GM18907 (cell line): ENCODE measurements at regions not wholly inside any gene's neighbourhood (a gene's known extent, or its start where the extent isn't known, plus 50 kb on each side); places are given as distances from the start of the nearest gene placed in this dataset.

Source experiments
- ATAC-seq: cut with Tn5 transposase; IDR thresholded peaks from one replicate; pipeline ENCODE4 v1.9.1; 2021; ENCODE audit warnings: mild to moderate bottlenecking, moderate library complexity; ENCODE audit not compliant: unreplicated experiment

GRCh38 chr5:62001640-62002039, 304.4 kb upstream of the KIF2A start:
- no peak for ATAC-seq

GRCh38 chr5:62002436-62002835, 303.6 kb upstream of the KIF2A start:
- ATAC-seq, result no peak

GRCh38 chr5:62005551-62005950, 300.5 kb upstream of the KIF2A start:
- no peak for ATAC-seq

GRCh38 chr5:62007457-62007856, 298.5 kb upstream of the KIF2A start:
- ATAC-seq, result no peak

- no peak for ATAC-seq
These were observed 294.8 kb upstream of the KIF2A start for GRCh38 chr5:62011089-62011664.

GRCh38 chr5:62017092-62017491, 288.9 kb upstream of the KIF2A start:
- ATAC-seq, result no peak

GRCh38 chr5:62029303-62029702, 276.7 kb upstream of the KIF2A start:
- no peak for ATAC-seq

GRCh38 chr5:62030326-62030725, 275.7 kb upstream of the KIF2A start:
- ATAC-seq, result no peak

GRCh38 chr5:62038024-62038423, 268.0 kb upstream of the KIF2A start:
- ATAC-seq, result no peak

GRCh38 chr5:62041156-62041756, 264.8 kb upstream of the KIF2A start:
- ATAC-seq, result no peak

GRCh38 chr5:62042007-62042406, 264.0 kb upstream of the KIF2A start:
- ATAC-seq, result no peak

GRCh38 chr5:62043289-62044280, 262.4 kb upstream of the KIF2A start:
- ATAC-seq, result no peak

- ATAC-seq, result no peak
These were observed 261.0 kb upstream of the KIF2A start for GRCh38 chr5:62044989-62045388.

GRCh38 chr5:62046191-62046590, 259.8 kb upstream of the KIF2A start:
- no peak for ATAC-seq

GRCh38 chr5:62051747-62052146, 254.3 kb upstream of the KIF2A start:
- ATAC-seq, result no peak

- ATAC-seq, result no peak
These were observed 246.0 kb upstream of the KIF2A start for GRCh38 chr5:62059960-62060359.

GRCh38 chr5:62065050-62065449, 241.0 kb upstream of the KIF2A start:
- no peak for ATAC-seq

- no peak for ATAC-seq
These were observed 239.2 kb upstream of the KIF2A start for GRCh38 chr5:62066761-62067277.

- ATAC-seq, result no peak
These were observed 237.5 kb upstream of the KIF2A start for GRCh38 chr5:62068554-62068953.

GRCh38 chr5:62077387-62077786, 228.6 kb upstream of the KIF2A start:
- no peak for ATAC-seq

- no peak for ATAC-seq
These were observed 228.0 kb upstream of the KIF2A start for GRCh38 chr5:62077823-62078550.
